Spinal cord (tissue), 9 donors: ENCODE measurements at regions not wholly inside any gene's neighbourhood (a gene's known extent, or its start where the extent isn't known, plus 50 kb on each side); places are given as distances from the start of the nearest gene placed in this dataset.

Source experiments
- DNase-seq, 6 donors: peaks; one replicate each; pipeline versions ENCODE4 v3.0.0 to v3.0.0-alpha.2; 2013 to 2015; ENCODE audit warnings: low spot score in 6 of 6, low read depth in 4 of 6
- H3K27ac ChIP-seq: one replicate; pipeline ENCODE4 v1.5.1; 2013; ENCODE audit warnings: low read depth, low read length, control low read depth
- H3K27me3 ChIP-seq: one replicate; pipeline ENCODE4 v1.6.1; 2013; ENCODE audit warnings: low read length; ENCODE audit not compliant: control insufficient read depth, insufficient read depth
- H3K36me3 ChIP-seq: one replicate; pipeline ENCODE4 v1.6.1; 2013; ENCODE audit warnings: low read length; ENCODE audit not compliant: control insufficient read depth, insufficient read depth
- H3K4me1 ChIP-seq: one replicate; pipeline ENCODE4 v1.6.1; 2013; ENCODE audit warnings: low read length; ENCODE audit not compliant: control insufficient read depth, insufficient read depth
- H3K4me3 ChIP-seq: one replicate; pipeline ENCODE4 v1.5.1; 2013; ENCODE audit warnings: low read depth, low read length, control low read depth
- H3K9me3 ChIP-seq: one replicate; pipeline ENCODE4 v1.6.1; 2013; ENCODE audit warnings: low read length; ENCODE audit not compliant: control insufficient read depth, insufficient read depth
- WGBS: methylation state at CpG from one replicate; pipeline ENCODE4 v1.1.5; 2013; ENCODE audit warnings: missing lambda C conversion rate; ENCODE audit not compliant: insufficient coverage; 5-methylcytosine and 5-hydroxymethylcytosine counted together
- donor health status: healthy.

GRCh38 chr3:159517105-159517504 is 471.5 kb upstream of the IL12A start:
- Histone ChIP-seq H3K4me3 (no peak overlapping the region), H3K4me1 (no peaks in the 10 kb centered on the region), H3K36me3 (no peaks in the 10 kb centered on the region), H3K27ac (no peak overlapping the region), H3K9me3 (no peaks in the 10 kb centered on the region), H3K27me3 (no peaks in the 10 kb centered on the region)
- WGBS: no CpG with 5 or more reads among the region's 1 CpG
- DNase-seq: no peak

GRCh38 chr3:159520638-159521037 is 468.0 kb upstream of the IL12A start:
- Histone ChIP-seq H3K27ac (no peak overlapping the region), H3K4me1 (no peaks in the 10 kb centered on the region), H3K4me3 (no peak overlapping the region), H3K36me3 (no peaks in the 10 kb centered on the region), H3K27me3 (no peaks in the 10 kb centered on the region), H3K9me3 (no peaks in the 10 kb centered on the region)
- no CpG with 5 or more reads among the region's 3 CpGs for WGBS
- no peak for DNase-seq

- no peaks in the 10 kb centered on the region for H3K36me3 ChIP-seq
- 100% methylated on average over 2 of the region's 3 CpGs for WGBS
- no peak overlapping the region for H3K4me3 ChIP-seq
- no peaks in the 10 kb centered on the region for H3K9me3 ChIP-seq
- no peaks in the 10 kb centered on the region for H3K4me1 ChIP-seq
- H3K27me3 ChIP-seq: no peaks in the 10 kb centered on the region
- no peak overlapping the region for H3K27ac ChIP-seq
- no peak for DNase-seq
Measured at GRCh38 chr3:159522276-159522675, 466.4 kb upstream of the IL12A start.

GRCh38 chr3:159528251-159528895 is 460.3 kb upstream of the IL12A start:
- H3K9me3 ChIP-seq: no peaks in the 10 kb centered on the region
- 86% methylated on average over 8 of the region's 9 CpGs for WGBS
- peak in 1 of 6 donors; percentile 28 for DNase-seq

GRCh38 chr3:159532577-159532976 is 456.1 kb upstream of the IL12A start:
- H3K9me3 ChIP-seq: no peaks in the 10 kb centered on the region
- H3K36me3 ChIP-seq: no peaks in the 10 kb centered on the region
- H3K4me3 ChIP-seq: no peak overlapping the region
- no peak overlapping the region for H3K27ac ChIP-seq
- H3K4me1 ChIP-seq: no peaks in the 10 kb centered on the region
- no peaks in the 10 kb centered on the region for H3K27me3 ChIP-seq
- DNase-seq: no peak

More at GRCh38 chr3:159528251-159528895, 460.3 kb upstream of the IL12A start:
- H3K4me1 ChIP-seq: no peaks in the 10 kb centered on the region
- no peaks in the 10 kb centered on the region for H3K36me3 ChIP-seq
- no peak overlapping the region for H3K4me3 ChIP-seq
- no peaks in the 10 kb centered on the region for H3K27me3 ChIP-seq
- H3K27ac ChIP-seq: no peak overlapping the region

GRCh38 chr3:159534496-159534895 is 454.1 kb upstream of the IL12A start:
- Histone ChIP-seq H3K27ac (no peak overlapping the region), H3K4me1 (no peaks in the 10 kb centered on the region), H3K4me3 (no peak overlapping the region), H3K27me3 (no peaks in the 10 kb centered on the region), H3K9me3 (no peaks in the 10 kb centered on the region), H3K36me3 (no peaks in the 10 kb centered on the region)
- DNase-seq: no peak
- WGBS: 80% methylated on average over 2 of the region's 3 CpGs

GRCh38 chr3:159536876-159537275 is 451.8 kb upstream of the IL12A start:
- H3K27ac ChIP-seq: no peak overlapping the region
- no peaks in the 10 kb centered on the region for H3K4me1 ChIP-seq
- DNase-seq: no peak
- H3K9me3 ChIP-seq: no peaks in the 10 kb centered on the region
- H3K4me3 ChIP-seq: no peak overlapping the region
- H3K36me3 ChIP-seq: no peaks in the 10 kb centered on the region
- no CpG with 5 or more reads among the region's 1 CpG for WGBS
- H3K27me3 ChIP-seq: no peaks in the 10 kb centered on the region

- no peak overlapping the region for H3K4me3 ChIP-seq
- no peak overlapping the region for H3K27ac ChIP-seq
- no peaks in the 10 kb centered on the region for H3K9me3 ChIP-seq
- no peaks in the 10 kb centered on the region for H3K36me3 ChIP-seq
- DNase-seq: no peak
- no CpG with 5 or more reads among the region's 1 CpG for WGBS
- H3K4me1 ChIP-seq: no peaks in the 10 kb centered on the region
- H3K27me3 ChIP-seq: no peaks in the 10 kb centered on the region
Measured at GRCh38 chr3:159538507-159538906, 450.1 kb upstream of the IL12A start.

- Histone ChIP-seq H3K27ac (no peak overlapping the region), H3K27me3 (no peaks in the 10 kb centered on the region), H3K9me3 (no peaks in the 10 kb centered on the region), H3K36me3 (no peaks in the 10 kb centered on the region), H3K4me3 (no peak overlapping the region), H3K4me1 (no peaks in the 10 kb centered on the region)
- DNase-seq: peak in 3 of 6 donors; percentile 4 to 80 (median 55)
- 83% methylated on average over 1 of the region's 2 CpGs for WGBS
Measured at GRCh38 chr3:159540882-159541495, 447.6 kb upstream of the IL12A start.

GRCh38 chr3:159548675-159549335 is 439.8 kb upstream of the IL12A start:
- H3K36me3 ChIP-seq: no peaks in the 10 kb centered on the region
- H3K27ac ChIP-seq: no peak overlapping the region
- no peaks in the 10 kb centered on the region for H3K27me3 ChIP-seq
- no peak overlapping the region for H3K4me3 ChIP-seq
- H3K9me3 ChIP-seq: peaks cover 5% of the 10 kb centered on the region
- no peak for DNase-seq
- H3K4me1 ChIP-seq: no peaks in the 10 kb centered on the region
- WGBS: 100% methylated on average over 1 of the region's 3 CpGs
